Thyroid gland (tissue), 4 donors: ENCODE measurements at regions not wholly inside any gene's neighbourhood (a gene's known extent, or its start where the extent isn't known, plus 50 kb on each side); places are given as distances from the start of the nearest gene placed in this dataset.

Source experiments
- DNase-seq, 2 donors: peaks; one replicate each; pipeline ENCODE4 v3.0.0-alpha.2; 2019
- H3K27ac ChIP-seq, 3 donors: fragments of 200-600 bp; sonication (generic); 1 replicate in 2 of 3; 2 replicates in 1 of 3; pipeline ENCODE4 v1.5.1; 2016 to 2019; ENCODE audit warnings: mild to moderate bottlenecking in 1 of 3, moderate library complexity in 1 of 3
- H3K27me3 ChIP-seq: fragments of 200-600 bp; sonication (generic); one replicate; pipeline ENCODE4 v1.5.1; 2019
- H3K36me3 ChIP-seq, 2 donors: fragments of 200-600 bp; sonication (generic); one replicate each; pipeline ENCODE4 v1.5.1; 2016 to 2019
- H3K4me1 ChIP-seq, 2 donors: fragments of 200-600 bp; sonication (generic); one replicate each; pipeline ENCODE4 v1.5.1; 2017 to 2019
- H3K4me3 ChIP-seq, 3 donors: fragments of 200-600 bp; sonication (generic); replicated peaks in 1 of 3; 1 replicate in 2 of 3; 2 replicates in 1 of 3; pipeline ENCODE4 v1.5.1; 2016; ENCODE audit warnings: mild to moderate bottlenecking in 1 of 3
- H3K9me3 ChIP-seq: fragments of 200-600 bp; sonication (generic); one replicate; pipeline ENCODE4 v1.5.1; 2017
- POLR2A ChIP-seq, 2 donors: fragments of 450-650 bp; IDR thresholded peaks; one replicate each; pipeline ENCODE4 v1.6.1; 2017; ENCODE audit warnings: antibody characterized with exemption in 2 of 2, mild to moderate bottlenecking in 2 of 2, moderate library complexity in 1 of 2
- WGBS, 2 donors: methylation state at CpG; one replicate each; pipeline ENCODE4 v1.1.5; 2017; 5-methylcytosine and 5-hydroxymethylcytosine counted together
- intact Hi-C: fragments of 100-400 bp; cut with DNase I; formaldehyde crosslinking; loops from one replicate; pipeline ENCODE4 v1.15.1; 2023
- TF ChIP-seq, protein P1 (sequence below), 6 experiments: fragments of 200-600 bp in 3 of 6; fragments of 450-650 bp in 3 of 6; sonication (generic) in 3 of 6; IDR thresholded peaks; one replicate each; pipeline ENCODE4 v1.5.1; 2016 to 2019; ENCODE audit warnings: antibody characterized with exemption in 6 of 6, mild to moderate bottlenecking in 2 of 6, inconsistent platforms in 1 of 6, moderate library complexity in 1 of 6

DNA sequence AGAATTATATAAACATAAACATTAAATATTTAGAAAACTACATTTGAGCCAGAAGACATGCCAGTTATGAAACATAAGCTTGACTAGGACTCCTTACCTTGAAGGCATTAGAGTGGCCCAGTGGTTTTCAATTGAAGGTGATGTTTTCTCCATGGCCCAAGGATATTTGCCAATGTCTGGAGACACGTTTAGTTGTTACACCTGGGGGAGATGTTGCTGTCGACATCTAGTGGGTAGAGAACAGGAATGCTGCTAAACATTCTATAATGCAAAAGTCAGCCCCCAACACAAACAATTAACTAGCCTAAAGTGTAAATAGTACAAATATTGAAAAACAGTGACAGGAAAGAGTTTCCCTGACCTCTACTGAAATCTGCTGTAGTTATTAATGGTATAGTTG lies 200.9 kb upstream of the HS3ST5 start:
- WGBS, 2 donors = 63 to 78% methylated on average over 2 of the region's 2 CpGs
- Histone ChIP-seq H3K36me3 (no peaks in the 10 kb centered on the region), H3K4me3 (no peak overlapping the region)

DNA sequence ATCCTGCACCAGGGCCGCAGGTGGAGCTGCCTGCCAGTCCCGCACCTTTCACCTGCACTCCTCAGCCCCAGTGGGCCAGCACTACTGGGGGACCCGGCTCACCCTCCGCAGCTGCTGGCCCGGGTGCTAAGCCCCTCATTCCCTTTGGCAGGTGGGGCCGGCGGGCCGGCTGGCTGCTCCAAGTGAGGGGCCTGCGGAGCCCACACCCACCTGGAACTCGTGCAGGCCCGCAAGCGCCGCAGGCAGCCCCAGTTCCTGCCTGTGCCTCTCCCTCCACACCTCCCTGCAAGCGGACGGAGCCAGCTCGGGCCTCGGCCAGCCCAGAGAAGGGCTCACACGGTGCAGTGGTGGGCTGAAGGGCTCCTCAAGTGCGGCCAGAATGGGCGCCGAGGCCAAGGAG lies 199.0 kb upstream of the HS3ST5 start:
- no peaks in the 10 kb centered on the region for H3K36me3 ChIP-seq
- 93 to 96% methylated on average over 8 to 19 of the region's 21 CpGs for WGBS, 2 donors

More for the DNA sequence above, 200.9 kb upstream of the HS3ST5 start:
- Histone ChIP-seq H3K9me3 (no peaks in the 10 kb centered on the region), H3K27me3 (no peaks in the 10 kb centered on the region), H3K27ac (no peak overlapping the region), H3K4me1 (no peaks in the 10 kb centered on the region)
- no peak for DNase-seq
- intact Hi-C loops = no loop called here
- TF ChIP-seq, protein P1, sequence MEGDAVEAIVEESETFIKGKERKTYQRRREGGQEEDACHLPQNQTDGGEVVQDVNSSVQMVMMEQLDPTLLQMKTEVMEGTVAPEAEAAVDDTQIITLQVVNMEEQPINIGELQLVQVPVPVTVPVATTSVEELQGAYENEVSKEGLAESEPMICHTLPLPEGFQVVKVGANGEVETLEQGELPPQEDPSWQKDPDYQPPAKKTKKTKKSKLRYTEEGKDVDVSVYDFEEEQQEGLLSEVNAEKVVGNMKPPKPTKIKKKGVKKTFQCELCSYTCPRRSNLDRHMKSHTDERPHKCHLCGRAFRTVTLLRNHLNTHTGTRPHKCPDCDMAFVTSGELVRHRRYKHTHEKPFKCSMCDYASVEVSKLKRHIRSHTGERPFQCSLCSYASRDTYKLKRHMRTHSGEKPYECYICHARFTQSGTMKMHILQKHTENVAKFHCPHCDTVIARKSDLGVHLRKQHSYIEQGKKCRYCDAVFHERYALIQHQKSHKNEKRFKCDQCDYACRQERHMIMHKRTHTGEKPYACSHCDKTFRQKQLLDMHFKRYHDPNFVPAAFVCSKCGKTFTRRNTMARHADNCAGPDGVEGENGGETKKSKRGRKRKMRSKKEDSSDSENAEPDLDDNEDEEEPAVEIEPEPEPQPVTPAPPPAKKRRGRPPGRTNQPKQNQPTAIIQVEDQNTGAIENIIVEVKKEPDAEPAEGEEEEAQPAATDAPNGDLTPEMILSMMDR (IDR thresholded peaks at IDR 0.05) = no peak
- TF ChIP-seq POLR2A (IDR thresholded peaks at IDR 0.05) = no peak

DNA sequence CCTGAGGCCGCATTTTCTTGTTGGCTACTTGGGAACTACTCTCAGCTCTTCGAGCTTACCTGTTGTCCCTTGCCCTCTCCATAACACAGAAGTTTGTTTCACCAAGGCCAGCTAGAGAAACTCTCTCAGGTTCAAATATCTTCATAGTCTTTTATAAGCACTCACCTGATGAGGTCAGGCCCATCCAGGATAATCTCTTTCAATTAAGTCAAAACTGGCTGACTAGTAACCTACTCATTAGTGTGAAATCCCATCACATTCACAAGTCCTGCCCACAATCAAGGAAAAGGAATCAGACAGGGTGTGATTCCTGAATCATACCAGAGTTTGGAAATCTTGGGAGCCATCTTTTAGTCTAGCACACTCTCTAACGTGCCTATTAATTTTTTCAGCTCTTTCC lies 195.2 kb upstream of the HS3ST5 start:
- Histone ChIP-seq H3K36me3 (no peaks in the 10 kb centered on the region), H3K27me3 (no peaks in the 10 kb centered on the region), H3K27ac (no peak overlapping the region), H3K4me1 (no peaks in the 10 kb centered on the region), H3K4me3 (no peak overlapping the region), H3K9me3 (no peaks in the 10 kb centered on the region)
- intact Hi-C loops = no loop called here
- DNase-seq = no peak
- WGBS, 2 donors = 90 to 95% methylated on average over 3 of the region's 3 CpGs
- TF ChIP-seq, protein P1 (IDR thresholded peaks at IDR 0.05) = no peak

More for the DNA sequence above, 199.0 kb upstream of the HS3ST5 start:
- intact Hi-C loops = no loop called here
- TF ChIP-seq, protein P1 (IDR thresholded peaks at IDR 0.05) = no peak
- no peak for TF ChIP-seq POLR2A (IDR thresholded peaks at IDR 0.05)
- Histone ChIP-seq H3K27ac (no peak overlapping the region), H3K27me3 (no peaks in the 10 kb centered on the region), H3K4me1 (no peaks in the 10 kb centered on the region), H3K4me3 (no peak overlapping the region), H3K9me3 (no peaks in the 10 kb centered on the region)
- DNase-seq = no peak

DNA sequence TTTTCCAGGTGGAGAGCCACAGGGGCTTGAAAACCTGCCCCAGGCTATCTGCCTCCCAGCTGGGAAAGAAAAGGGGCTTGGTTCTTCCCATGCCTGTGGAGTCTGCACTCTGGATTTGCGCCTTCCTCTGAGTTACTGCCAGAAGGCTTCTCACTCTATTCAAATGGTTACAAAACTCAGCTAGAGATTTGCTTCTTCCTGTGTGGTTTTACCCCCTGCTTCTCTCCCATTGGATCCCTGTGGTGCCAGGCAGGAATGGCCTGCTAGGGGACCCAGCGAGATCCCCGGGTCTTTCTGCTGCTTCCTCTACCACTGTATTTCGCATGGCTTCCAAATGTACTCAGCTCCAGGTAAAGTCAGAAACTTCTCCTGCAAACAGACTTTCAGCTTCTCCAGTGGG lies 192.0 kb upstream of the HS3ST5 start:
- intact Hi-C loops = no loop called here
- Histone ChIP-seq H3K9me3 (no peaks in the 10 kb centered on the region), H3K27me3 (no peaks in the 10 kb centered on the region), H3K4me3 (no peak overlapping the region), H3K36me3 (no peaks in the 10 kb centered on the region), H3K27ac (no peak overlapping the region), H3K4me1 (no peaks in the 10 kb centered on the region)
- DNase-seq = no peak
- TF ChIP-seq, protein P1 (IDR thresholded peaks at IDR 0.05) = no peak
- no peak for TF ChIP-seq POLR2A (IDR thresholded peaks at IDR 0.05)
- 90 to 92% methylated on average over 4 of the region's 4 CpGs for WGBS, 2 donors

DNA sequence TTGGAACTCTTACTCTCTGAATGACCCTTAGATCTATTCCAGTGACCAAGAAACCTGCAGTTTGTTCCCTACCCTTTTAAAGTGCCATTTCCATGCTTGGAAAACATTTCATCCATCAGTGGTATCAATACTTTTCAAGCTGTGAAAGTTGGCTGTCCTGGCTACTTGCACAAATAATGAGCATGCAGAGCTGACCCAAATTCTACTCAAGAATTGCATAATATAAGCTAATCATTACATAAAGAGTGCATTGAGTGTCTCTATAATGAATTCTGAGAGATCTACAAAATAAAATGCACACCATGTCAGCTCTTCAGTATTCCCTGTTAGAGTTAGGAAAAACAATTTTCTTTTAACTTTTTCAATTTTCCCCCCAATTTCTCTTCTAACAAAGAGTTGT lies 181.3 kb upstream of the HS3ST5 start:
- Histone ChIP-seq H3K4me3 (no peak overlapping the region), H3K27ac (no peak overlapping the region), H3K9me3 (no peaks in the 10 kb centered on the region), H3K4me1 (peaks cover 9 to 27% of the 10 kb centered on the region in 2 donors), H3K27me3 (no peaks in the 10 kb centered on the region), H3K36me3 (no peaks in the 10 kb centered on the region)
- no peak for DNase-seq
- intact Hi-C loops = no loop called here
- TF ChIP-seq, protein P1 (IDR thresholded peaks at IDR 0.05) = no peak
- TF ChIP-seq POLR2A (IDR thresholded peaks at IDR 0.05) = no peak
